H9 (cell line): ENCODE measurements at regions not wholly inside any gene's neighbourhood (a gene's known extent, or its start where the extent isn't known, plus 50 kb on each side); places are given as distances from the start of the nearest gene placed in this dataset.

Experiments used
- DNase-seq: peaks from one replicate; pipeline ENCODE4 v3.0.0-alpha.2; 2017
- H2AFZ ChIP-seq: one replicate; pipeline ENCODE4 v1.6.1; 2013; ENCODE audit warnings: mild to moderate bottlenecking, low read length, control low read depth, moderate library complexity
- H2AK5ac ChIP-seq: 2 replicates; pipeline ENCODE4 v1.6.1; 2013; ENCODE audit warnings: low read length, control low read depth, mixed read lengths; ENCODE audit not compliant: insufficient read length
- H2BK120ac ChIP-seq: one replicate; pipeline ENCODE4 v1.6.1; 2013; ENCODE audit warnings: low read depth, mild to moderate bottlenecking, low read length, control low read depth, inconsistent platforms; ENCODE audit not compliant: poor library complexity, severe bottlenecking
- H2BK12ac ChIP-seq: 2 replicates; pipeline ENCODE4 v1.6.1; 2013; ENCODE audit warnings: low read length, control low read depth, mixed read lengths, low read depth; ENCODE audit not compliant: insufficient read length
- H2BK15ac ChIP-seq: 2 replicates; pipeline ENCODE4 v1.6.1; 2013; ENCODE audit warnings: low read depth, low read length, control low read depth
- H2BK20ac ChIP-seq: one replicate; pipeline ENCODE4 v1.6.1; 2013; ENCODE audit warnings: low read depth, mild to moderate bottlenecking, low read length, control low read depth, inconsistent platforms; ENCODE audit not compliant: poor library complexity, severe bottlenecking
- H2BK5ac ChIP-seq: 2 replicates; pipeline ENCODE4 v1.6.1; 2013; ENCODE audit warnings: low read length, control low read depth, mixed read lengths; ENCODE audit not compliant: insufficient read length
- H3K14ac ChIP-seq: 2 replicates; pipeline ENCODE4 v1.6.1; 2013; ENCODE audit warnings: low read length, control low read depth; ENCODE audit not compliant: insufficient read depth
- H3K18ac ChIP-seq: 2 replicates; pipeline ENCODE4 v1.6.1; 2013; ENCODE audit warnings: low read depth, mild to moderate bottlenecking, mixed read lengths, low read length, control low read depth; ENCODE audit not compliant: insufficient read length
- H3K23ac ChIP-seq: 2 replicates; pipeline ENCODE4 v1.6.1; 2013; ENCODE audit warnings: low read length, control low read depth, mixed read lengths, low read depth; ENCODE audit not compliant: insufficient read length
- H3K23me2 ChIP-seq: 2 replicates; pipeline ENCODE4 v1.6.1; 2013; ENCODE audit warnings: low read depth, mild to moderate bottlenecking, mixed read lengths, low read length, control low read depth; ENCODE audit not compliant: insufficient read length, poor library complexity, severe bottlenecking
- H3K27ac ChIP-seq: 2 replicates; pipeline ENCODE4 v1.5.1; 2013; ENCODE audit warnings: low read length, control low read depth, mixed read lengths, low read depth; ENCODE audit not compliant: insufficient read length
- H3K27me3 ChIP-seq: 2 replicates; pipeline ENCODE4 v1.6.1; 2013; ENCODE audit warnings: low read length, control low read depth, inconsistent platforms; ENCODE audit not compliant: insufficient read depth
- H3K4ac ChIP-seq: 2 replicates; pipeline ENCODE4 v1.6.1; 2013; ENCODE audit warnings: low read depth, mild to moderate bottlenecking, control low read depth, inconsistent platforms, low read length, moderate library complexity
- H3K4me1 ChIP-seq: 2 replicates; pipeline ENCODE4 v1.6.1; 2013; ENCODE audit warnings: low read length, control low read depth, inconsistent platforms; ENCODE audit not compliant: insufficient read depth
- H3K4me2 ChIP-seq: 2 replicates; pipeline ENCODE4 v1.6.1; 2013; ENCODE audit warnings: low read length, control low read depth, mixed read lengths; ENCODE audit not compliant: insufficient read length, insufficient read depth
- H3K56ac ChIP-seq: 2 replicates; pipeline ENCODE4 v1.6.1; 2013; ENCODE audit warnings: low read depth, mild to moderate bottlenecking, mixed read lengths, low read length, control low read depth; ENCODE audit not compliant: insufficient read length
- H3K79me1 ChIP-seq: 2 replicates; pipeline ENCODE4 v1.6.1; 2013; ENCODE audit warnings: low read depth, mild to moderate bottlenecking, moderate library complexity, low read length, control low read depth, inconsistent platforms; ENCODE audit not compliant: insufficient read depth, poor library complexity, severe bottlenecking
- H3K79me2 ChIP-seq: 2 replicates; pipeline ENCODE4 v1.6.1; 2013; ENCODE audit warnings: low read length, control low read depth, inconsistent platforms; ENCODE audit not compliant: insufficient read depth
- H3K9ac ChIP-seq: 2 replicates; pipeline ENCODE4 v1.6.1; 2013; ENCODE audit warnings: low read length, control low read depth, mixed read lengths; ENCODE audit not compliant: insufficient read length; ENCODE audit errors: extremely low read depth
- H3K9me3 ChIP-seq: one replicate; pipeline ENCODE4 v1.6.1; 2013; ENCODE audit warnings: low read depth, low read length, inconsistent platforms; ENCODE audit not compliant: control insufficient read depth
- H3T11ph ChIP-seq: one replicate; pipeline ENCODE4 v1.6.1; 2013; ENCODE audit warnings: mild to moderate bottlenecking, low read length, control low read depth, inconsistent platforms
- H4K20me1 ChIP-seq: one replicate; pipeline ENCODE4 v1.6.1; 2013; ENCODE audit not compliant: control insufficient read depth, insufficient read length, insufficient read depth
- H4K5ac ChIP-seq: 2 replicates; pipeline ENCODE4 v1.6.1; 2013; ENCODE audit warnings: low read depth, mild to moderate bottlenecking, mixed read lengths, low read length, control low read depth; ENCODE audit not compliant: insufficient read length
- H4K8ac ChIP-seq: replicated peaks from 2 replicates; pipeline ENCODE4 v1.6.1; 2013; ENCODE audit warnings: low read length, control low read depth, mixed read lengths, low read depth; ENCODE audit not compliant: insufficient read length
- H4K91ac ChIP-seq: 2 replicates; pipeline ENCODE4 v1.6.1; 2013; ENCODE audit warnings: low read depth, mild to moderate bottlenecking, moderate library complexity, mixed read lengths, low read length, control low read depth; ENCODE audit not compliant: insufficient read length
- H3K27ac Mint-ChIP-seq, 3 experiments: 2 replicates in 2 of 3; 3 replicates in 1 of 3; pipeline ENCODE4 v1.8.0; 2020 to 2021; ENCODE audit warnings: mixed read lengths in 3 of 3, mild to moderate bottlenecking in 1 of 3, moderate library complexity in 1 of 3
- H3K27me3 Mint-ChIP-seq: 2 replicates; pipeline ENCODE4 v1.8.0; 2021; ENCODE audit warnings: low read depth, mild to moderate bottlenecking, moderate library complexity, mixed read lengths
- H3K36me3 Mint-ChIP-seq, 3 experiments: 2 replicates in 2 of 3; 3 replicates in 1 of 3; pipeline ENCODE4 v1.8.0; 2020 to 2021; ENCODE audit warnings: low read depth in 3 of 3, mixed read lengths in 3 of 3; ENCODE audit not compliant: insufficient read depth in 1 of 3
- H3K4me1 Mint-ChIP-seq, 2 experiments: 2 replicates each; pipeline ENCODE4 v1.8.0; 2020; ENCODE audit warnings: mixed read lengths in 2 of 2
- H3K4me3 Mint-ChIP-seq, 2 experiments: 2 replicates in 1 of 2; 3 replicates in 1 of 2; pipeline ENCODE4 v1.8.0; 2020 to 2021; ENCODE audit warnings: mild to moderate bottlenecking in 2 of 2, mixed read lengths in 2 of 2, moderate library complexity in 1 of 2
- H3K9me3 Mint-ChIP-seq, 2 experiments: 2 replicates in 1 of 2; 3 replicates in 1 of 2; pipeline ENCODE4 v1.8.0; 2020; ENCODE audit warnings: mild to moderate bottlenecking in 2 of 2, mixed read lengths in 2 of 2, moderate library complexity in 1 of 2
- WGBS: extraction: QIAGEN DNeasy Blood & Tissue Kit; methylation state at CpG from one replicate; pipeline ENCODE4 v1.1.7; 2013; ENCODE audit warnings: missing lambda C conversion rate, low lambda C conversion rate, mixed read lengths; ENCODE audit not compliant: insufficient read length; ENCODE audit errors: extremely low coverage; 5-methylcytosine and 5-hydroxymethylcytosine counted together
- TF ChIP-seq, protein P1 (sequence below): fragments of 200-600 bp; sonication (generic); conservative IDR thresholded peaks from 3 replicates; pipeline ENCODE4 v1.8.0; 2021; ENCODE audit warnings: antibody characterized with exemption, mild to moderate bottlenecking

DNA sequence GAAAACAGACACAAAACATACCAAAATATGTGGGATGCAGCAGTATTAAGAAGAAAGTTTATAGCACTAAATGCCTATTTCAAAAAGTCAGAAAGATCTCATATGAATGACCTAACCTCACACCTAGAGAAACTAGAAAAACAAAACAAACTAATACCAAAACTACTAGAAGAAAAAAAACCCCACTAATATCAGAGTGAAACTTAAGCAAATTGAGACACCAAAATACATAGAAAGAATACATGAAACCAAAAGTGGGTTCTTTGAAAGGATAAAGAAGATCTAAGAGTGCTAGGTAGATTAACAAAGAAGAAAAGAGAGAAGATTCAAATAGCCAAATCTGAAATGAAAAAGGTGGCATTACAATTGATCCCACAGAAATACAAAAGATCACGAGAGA lies 494.1 kb downstream of the SH2D4B start:
- Histone ChIP-seq H3K9me3 (no peaks in the 10 kb centered on the region), H2AFZ (no peak overlapping the region), H2BK15ac (no peak overlapping the region), H3K23ac (no peak overlapping the region), H4K8ac (no peak overlapping the region), H2AK5ac (no peak overlapping the region), H2BK120ac (no peak overlapping the region), H2BK5ac (no peak overlapping the region), H3K4me1 (no peaks in the 10 kb centered on the region), H2BK12ac (no peak overlapping the region), H3K9ac (no peak overlapping the region), H4K5ac (no peak overlapping the region), H2BK20ac (no peak overlapping the region), H3K56ac (no peak overlapping the region), H4K20me1 (no peaks in the 10 kb centered on the region), H4K91ac (no peak overlapping the region), H3K79me2 (no peaks in the 10 kb centered on the region), H3K14ac (no peak overlapping the region), H3K27ac (no peak overlapping the region), H3K79me1 (no peaks in the 10 kb centered on the region), H3K18ac (no peak overlapping the region), H3T11ph (no peak overlapping the region), H3K4ac (no peak overlapping the region), H3K27me3 (no peaks in the 10 kb centered on the region), H3K4me2 (no peak overlapping the region), H3K23me2 (no peaks in the 10 kb centered on the region)
- Mint-ChIP-seq H3K4me3 (no peak overlapping the region), H3K27ac (no peak overlapping the region), H3K4me1 (peaks cover 3 to 11% of the 10 kb centered on the region in 2 experiments; a peak in 3 of 4 replicates), H3K36me3 (peaks cover 2 to 6% (median 2%) of the 10 kb centered on the region in 3 experiments; a peak in 6 of 7 replicates), H3K9me3 (peaks cover 10 to 16% of the 10 kb centered on the region in 2 experiments), H3K27me3 (peaks cover 2% of the 10 kb centered on the region)
- no peak for DNase-seq
- TF ChIP-seq, protein P1, sequence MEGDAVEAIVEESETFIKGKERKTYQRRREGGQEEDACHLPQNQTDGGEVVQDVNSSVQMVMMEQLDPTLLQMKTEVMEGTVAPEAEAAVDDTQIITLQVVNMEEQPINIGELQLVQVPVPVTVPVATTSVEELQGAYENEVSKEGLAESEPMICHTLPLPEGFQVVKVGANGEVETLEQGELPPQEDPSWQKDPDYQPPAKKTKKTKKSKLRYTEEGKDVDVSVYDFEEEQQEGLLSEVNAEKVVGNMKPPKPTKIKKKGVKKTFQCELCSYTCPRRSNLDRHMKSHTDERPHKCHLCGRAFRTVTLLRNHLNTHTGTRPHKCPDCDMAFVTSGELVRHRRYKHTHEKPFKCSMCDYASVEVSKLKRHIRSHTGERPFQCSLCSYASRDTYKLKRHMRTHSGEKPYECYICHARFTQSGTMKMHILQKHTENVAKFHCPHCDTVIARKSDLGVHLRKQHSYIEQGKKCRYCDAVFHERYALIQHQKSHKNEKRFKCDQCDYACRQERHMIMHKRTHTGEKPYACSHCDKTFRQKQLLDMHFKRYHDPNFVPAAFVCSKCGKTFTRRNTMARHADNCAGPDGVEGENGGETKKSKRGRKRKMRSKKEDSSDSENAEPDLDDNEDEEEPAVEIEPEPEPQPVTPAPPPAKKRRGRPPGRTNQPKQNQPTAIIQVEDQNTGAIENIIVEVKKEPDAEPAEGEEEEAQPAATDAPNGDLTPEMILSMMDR: no peak
- no CpG with 5 or more reads among the region's 1 CpG for WGBS
